Endothelial cell of umbilical vein (primary cell): ENCODE measurements at regions not wholly inside any gene's neighbourhood (a gene's known extent, or its start where the extent isn't known, plus 50 kb on each side); places are given as distances from the start of the nearest gene placed in this dataset.

Experiments
- BruUV-seq: library from RNA; stranded (reverse); fragments of 400-500 nt; replicated peaks from 2 replicates; lab custom pipeline; 2021; lab: Mats Ljungman, UMichigan
- CTCF ChIA-PET: fragments of 300-600, 350-600 bp; sonication (Branson Sonifier 250); formaldehyde crosslinking; loops from one replicate; lab custom pipeline; 2021; ENCODE audit warnings: antibody characterized with exemption, inconsistent platforms; lab: Charles Lee
- POLR2A ChIA-PET: fragments of 300-600, 350-600 bp; sonication (Branson Sonifier 250); formaldehyde crosslinking; loops from one replicate; lab custom pipeline; 2021; ENCODE audit warnings: antibody characterized with exemption, inconsistent platforms; lab: Charles Lee
- DNase-seq: peaks from one replicate; pipeline ENCODE4 v3.0.0-alpha.2; 2011; ENCODE audit warnings: low read depth, low spot score
- FAIRE-seq: peaks from 2 replicates; lab custom pipeline; 2011; peaks lifted over from hg19 to GRCh38; lab: Jason Lieb, UNC
- H2AFZ ChIP-seq: 2 replicates; pipeline ENCODE4 v1.6.0; 2012; ENCODE audit warnings: low read depth, low read length, control low read depth, inconsistent platforms
- H3K27ac ChIP-seq: 2 replicates; pipeline ENCODE4 v1.5.1; 2011; ENCODE audit warnings: low read depth, mild to moderate bottlenecking, control low read depth, low read length, moderate library complexity; ENCODE audit not compliant: insufficient read depth
- H3K27me3 ChIP-seq, 2 experiments: 2 replicates each; pipeline versions ENCODE4 v1.6.0 to v1.6.1; 2011; ENCODE audit warnings: low read length in 2 of 2, mixed read lengths in 1 of 2; ENCODE audit not compliant: control insufficient read depth in 2 of 2, insufficient read depth in 2 of 2
- H3K36me3 ChIP-seq, 2 experiments: 2 replicates in 1 of 2; 3 replicates in 1 of 2; pipeline ENCODE4 v1.5.1; 2011; ENCODE audit warnings: low read length in 2 of 2, mild to moderate bottlenecking in 1 of 2, moderate library complexity in 1 of 2; ENCODE audit not compliant: control insufficient read depth in 2 of 2, insufficient read depth in 2 of 2; ENCODE audit errors: extremely low read depth in 1 of 2
- H3K4me1 ChIP-seq: 3 replicates; pipeline ENCODE4 v1.5.1; 2011; ENCODE audit warnings: mild to moderate bottlenecking, low read length; ENCODE audit not compliant: control insufficient read depth, insufficient read depth; ENCODE audit errors: extremely low read depth
- H3K4me2 ChIP-seq: 2 replicates; pipeline ENCODE4 v1.6.1; 2011; ENCODE audit warnings: low read length, control low read depth, mixed read lengths; ENCODE audit not compliant: insufficient read depth
- H3K4me3 ChIP-seq, 3 experiments: fragments of 200-600 bp in 1 of 3; sonication (generic), shearing (Covaris generic) in 1 of 3; replicated peaks in 1 of 3; 2 replicates each; pipeline ENCODE4 v1.5.1; 2011 to 2016; ENCODE audit warnings: control low read depth in 3 of 3, low read length in 3 of 3, mild to moderate bottlenecking in 2 of 3, inconsistent platforms in 1 of 3, low read depth in 1 of 3, moderate library complexity in 1 of 3; ENCODE audit not compliant: insufficient read depth in 1 of 3
- H3K79me2 ChIP-seq: 2 replicates; pipeline ENCODE4 v1.6.0; 2012; ENCODE audit warnings: low read length, inconsistent platforms; ENCODE audit not compliant: control insufficient read depth, insufficient read depth
- H3K9ac ChIP-seq: replicated peaks from 2 replicates; pipeline ENCODE3; 2011; ENCODE audit warnings: low read length, control low read depth; ENCODE audit not compliant: insufficient read depth; ENCODE audit errors: extremely low read depth
- H3K9me1 ChIP-seq: replicated peaks from 3 replicates; pipeline ENCODE4 v1.6.0; 2011; ENCODE audit warnings: mild to moderate bottlenecking, low read length; ENCODE audit not compliant: control insufficient read depth, insufficient read depth; ENCODE audit errors: extremely low read depth
- H3K9me3 ChIP-seq: replicated peaks from 2 replicates; pipeline ENCODE4 v1.5.1; 2012; ENCODE audit warnings: low read length, inconsistent platforms; ENCODE audit not compliant: control insufficient read depth, insufficient read depth
- H4K20me1 ChIP-seq: replicated peaks from 2 replicates; pipeline ENCODE3; 2011; ENCODE audit warnings: mild to moderate bottlenecking, low read length; ENCODE audit not compliant: control insufficient read depth, insufficient read depth; ENCODE audit errors: extremely low read depth
- EZH2 ChIP-seq: IDR thresholded peaks from 2 replicates; pipeline ENCODE4 v1.6.1; 2012; ENCODE audit warnings: borderline replicate concordance, low read depth, mild to moderate bottlenecking, moderate library complexity, low read length, inconsistent platforms; ENCODE audit not compliant: severe bottlenecking
- FOS ChIP-seq: IDR thresholded peaks from 2 replicates; pipeline ENCODE4 v1.6.1; 2011; ENCODE audit warnings: mild to moderate bottlenecking, low read length, moderate library complexity, borderline replicate concordance; ENCODE audit not compliant: insufficient read depth
- GATA2 ChIP-seq: IDR thresholded peaks from 2 replicates; pipeline ENCODE4 v1.7.0; 2011; ENCODE audit warnings: low read depth, mild to moderate bottlenecking, moderate library complexity, mixed read lengths, low read length; ENCODE audit not compliant: insufficient read length, insufficient read depth
- JUN ChIP-seq: IDR thresholded peaks from 2 replicates; pipeline ENCODE4 v1.6.1; 2011; ENCODE audit warnings: borderline replicate concordance, low read depth; ENCODE audit not compliant: insufficient read length, insufficient read depth
- MYC ChIP-seq: IDR thresholded peaks from one replicate; pipeline ENCODE4 v1.6.1; 2011; ENCODE audit warnings: mild to moderate bottlenecking, low read depth, low read length
- POLR2A ChIP-seq: IDR thresholded peaks from 2 replicates; pipeline ENCODE4 v1.6.1; 2012; ENCODE audit warnings: low read depth, mild to moderate bottlenecking, control low read depth, low read length
- POLR2AphosphoS5 ChIP-seq: IDR thresholded peaks from 2 replicates; pipeline ENCODE4 v1.6.1; 2012; ENCODE audit warnings: low read depth, mild to moderate bottlenecking, control low read depth, low read length, moderate library complexity; ENCODE audit not compliant: insufficient read depth
- dilution Hi-C: fragments of 300-500 bp; cut with MboI; formaldehyde crosslinking; loops from one replicate; pipeline ENCODE4 v1.15.0; 2019; ENCODE audit warnings: low sequenced_read_pairs; ENCODE audit not compliant: extremely low pct_ligation_motif_present
- intact Hi-C: fragments of 100-400 bp; cut with micrococcal nuclease; formaldehyde crosslinking; loops from one replicate; pipeline ENCODE4 v1.10.0; 2022
- TF ChIP-seq, protein P1 (sequence below): IDR thresholded peaks from 2 replicates; pipeline ENCODE4 v1.6.1; 2011; ENCODE audit not compliant: insufficient read depth, insufficient read length
- TF ChIP-seq, protein P2 (sequence below), 2 donors: IDR thresholded peaks; 1 replicate in 1 of 2; 2 replicates in 1 of 2; pipeline ENCODE4 v1.5.1; 2011; ENCODE audit warnings: low read length in 2 of 2, mild to moderate bottlenecking in 2 of 2, moderate library complexity in 2 of 2, control low read depth in 1 of 2, inconsistent platforms in 1 of 2, low read depth in 1 of 2; ENCODE audit not compliant: insufficient read depth in 1 of 2; ENCODE audit errors: extremely low read depth in 1 of 2

DNA sequence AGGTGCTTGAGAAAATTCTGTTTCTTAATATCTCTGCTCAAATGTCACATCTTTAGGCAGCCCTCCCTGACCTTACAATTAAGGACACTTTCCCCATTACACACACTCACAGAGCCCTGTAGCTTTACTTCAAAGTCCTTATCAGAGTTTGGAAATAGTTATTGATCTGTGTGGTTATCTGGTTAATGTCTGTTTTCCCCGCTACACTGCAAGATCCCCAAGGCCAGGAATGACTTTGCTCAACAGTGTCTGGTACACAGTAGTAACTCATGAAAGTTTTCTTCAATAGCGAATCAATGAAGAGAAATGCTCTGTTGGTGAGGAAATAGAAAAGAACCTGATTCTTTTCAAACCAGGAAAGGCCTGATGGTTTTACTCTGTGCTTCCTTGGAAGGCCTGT, 554.4 kb downstream of the REEP3 start:
- FAIRE-seq, result no peak

More for the DNA sequence above, 554.4 kb downstream of the REEP3 start:
- H3K4me3 ChIP-seq, result no peak overlapping the region
- H2AFZ ChIP-seq, result no peak overlapping the region
- TF ChIP-seq FOS (no peak), POLR2AphosphoS5 (no peak), MYC (no peak), EZH2 (no peak), JUN (no peak), POLR2A (no peak), GATA2 (no peak)
- TF ChIP-seq, protein P1, sequence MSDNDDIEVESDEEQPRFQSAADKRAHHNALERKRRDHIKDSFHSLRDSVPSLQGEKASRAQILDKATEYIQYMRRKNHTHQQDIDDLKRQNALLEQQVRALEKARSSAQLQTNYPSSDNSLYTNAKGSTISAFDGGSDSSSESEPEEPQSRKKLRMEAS, result no peak
- TF ChIP-seq, protein P2, sequence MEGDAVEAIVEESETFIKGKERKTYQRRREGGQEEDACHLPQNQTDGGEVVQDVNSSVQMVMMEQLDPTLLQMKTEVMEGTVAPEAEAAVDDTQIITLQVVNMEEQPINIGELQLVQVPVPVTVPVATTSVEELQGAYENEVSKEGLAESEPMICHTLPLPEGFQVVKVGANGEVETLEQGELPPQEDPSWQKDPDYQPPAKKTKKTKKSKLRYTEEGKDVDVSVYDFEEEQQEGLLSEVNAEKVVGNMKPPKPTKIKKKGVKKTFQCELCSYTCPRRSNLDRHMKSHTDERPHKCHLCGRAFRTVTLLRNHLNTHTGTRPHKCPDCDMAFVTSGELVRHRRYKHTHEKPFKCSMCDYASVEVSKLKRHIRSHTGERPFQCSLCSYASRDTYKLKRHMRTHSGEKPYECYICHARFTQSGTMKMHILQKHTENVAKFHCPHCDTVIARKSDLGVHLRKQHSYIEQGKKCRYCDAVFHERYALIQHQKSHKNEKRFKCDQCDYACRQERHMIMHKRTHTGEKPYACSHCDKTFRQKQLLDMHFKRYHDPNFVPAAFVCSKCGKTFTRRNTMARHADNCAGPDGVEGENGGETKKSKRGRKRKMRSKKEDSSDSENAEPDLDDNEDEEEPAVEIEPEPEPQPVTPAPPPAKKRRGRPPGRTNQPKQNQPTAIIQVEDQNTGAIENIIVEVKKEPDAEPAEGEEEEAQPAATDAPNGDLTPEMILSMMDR (IDR thresholded peaks at IDR 0.05; ENCODE audit: extremely low read depth in 1 of 2, insufficient read depth in 1 of 2, low read depth in 1 of 2, low read length in 2 of 2), result no peak
- H3K4me2 ChIP-seq, result no peak overlapping the region
- intact Hi-C loops, result no loop called here
- no peak for DNase-seq
- no peaks in the 10 kb centered on the region for H3K79me2 ChIP-seq
- H3K4me1 ChIP-seq, result no peaks in the 10 kb centered on the region
- H3K36me3 ChIP-seq, result no peaks in the 10 kb centered on the region
- no peaks in the 10 kb centered on the region for H3K27me3 ChIP-seq
- H3K27ac ChIP-seq, result no peak overlapping the region
- H3K9me3 ChIP-seq, result no peaks in the 10 kb centered on the region
- BruUV-seq, result no TSS peak
- CTCF ChIA-PET, result no interaction called here
- no peak overlapping the region for H3K9ac ChIP-seq
- dilution Hi-C loops, result no loop called here
- H3K9me1 ChIP-seq, result no peaks in the 10 kb centered on the region
- no peaks in the 10 kb centered on the region for H4K20me1 ChIP-seq
- POLR2A ChIA-PET, result no interaction called here
